OCI-LY3 (cell line): ENCODE measurements at regions not wholly inside any gene's neighbourhood (a gene's known extent, or its start where the extent isn't known, plus 50 kb on each side); places are given as distances from the start of the nearest gene placed in this dataset.

Source experiments
- EZH2phosphoT487 ChIP-seq: fragments of 200-600 bp; shearing (Covaris generic); IDR thresholded peaks from 2 replicates; pipeline ENCODE4 v1.6.1; 2018; ENCODE audit warnings: antibody characterized with exemption, mixed run types, low read depth
- TF ChIP-seq, protein P1 (sequence below): fragments of 200-600, 300-600 bp; sonication (generic); IDR thresholded peaks from 2 replicates; pipeline ENCODE4 v1.5.1; 2014; ENCODE audit warnings: antibody characterized with exemption, low read length, low read depth

DNA sequence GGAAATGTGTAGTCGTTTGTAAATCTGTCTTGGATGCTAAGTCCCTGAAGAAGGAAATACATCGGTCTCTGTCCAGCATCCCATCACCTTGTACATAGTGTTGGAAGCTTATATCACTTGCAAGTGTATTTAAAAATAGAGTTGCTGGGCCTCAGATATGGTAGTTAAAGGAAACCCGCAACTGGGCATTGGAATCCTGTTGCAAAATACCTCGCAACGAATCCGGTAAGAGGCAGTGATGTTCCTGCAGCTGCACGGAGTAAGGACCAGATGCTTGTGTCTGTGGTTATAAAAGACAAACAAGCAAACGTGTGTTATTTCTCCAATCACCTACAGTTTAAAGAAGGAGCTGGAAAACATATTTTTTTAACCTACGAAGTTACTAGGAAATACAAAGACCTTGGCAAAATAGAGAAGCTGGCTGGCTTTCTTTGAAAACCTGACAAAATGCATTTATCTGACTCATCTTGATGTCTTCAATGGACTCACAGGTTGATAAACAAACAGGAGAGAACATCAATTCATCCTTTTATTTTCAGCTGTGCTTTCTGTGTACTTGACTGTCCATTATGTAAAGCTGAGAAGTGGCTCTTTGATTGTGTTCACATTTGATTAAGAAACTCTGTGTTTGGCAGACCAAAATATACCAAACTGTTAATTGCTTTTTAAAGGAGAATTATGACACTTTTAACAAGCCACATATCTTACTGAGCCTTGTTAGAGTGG lies 326.4 kb downstream of the SFMBT2 start:
- TF ChIP-seq, protein P1, sequence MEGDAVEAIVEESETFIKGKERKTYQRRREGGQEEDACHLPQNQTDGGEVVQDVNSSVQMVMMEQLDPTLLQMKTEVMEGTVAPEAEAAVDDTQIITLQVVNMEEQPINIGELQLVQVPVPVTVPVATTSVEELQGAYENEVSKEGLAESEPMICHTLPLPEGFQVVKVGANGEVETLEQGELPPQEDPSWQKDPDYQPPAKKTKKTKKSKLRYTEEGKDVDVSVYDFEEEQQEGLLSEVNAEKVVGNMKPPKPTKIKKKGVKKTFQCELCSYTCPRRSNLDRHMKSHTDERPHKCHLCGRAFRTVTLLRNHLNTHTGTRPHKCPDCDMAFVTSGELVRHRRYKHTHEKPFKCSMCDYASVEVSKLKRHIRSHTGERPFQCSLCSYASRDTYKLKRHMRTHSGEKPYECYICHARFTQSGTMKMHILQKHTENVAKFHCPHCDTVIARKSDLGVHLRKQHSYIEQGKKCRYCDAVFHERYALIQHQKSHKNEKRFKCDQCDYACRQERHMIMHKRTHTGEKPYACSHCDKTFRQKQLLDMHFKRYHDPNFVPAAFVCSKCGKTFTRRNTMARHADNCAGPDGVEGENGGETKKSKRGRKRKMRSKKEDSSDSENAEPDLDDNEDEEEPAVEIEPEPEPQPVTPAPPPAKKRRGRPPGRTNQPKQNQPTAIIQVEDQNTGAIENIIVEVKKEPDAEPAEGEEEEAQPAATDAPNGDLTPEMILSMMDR, result no peak
- no peak for TF ChIP-seq EZH2phosphoT487
